GM12891 (cell line): ENCODE measurements at regions not wholly inside any gene's neighbourhood (a gene's known extent, or its start where the extent isn't known, plus 50 kb on each side); places are given as distances from the start of the nearest gene placed in this dataset.

Source experiments
- PAX5 ChIP-seq: IDR thresholded peaks from 2 replicates; pipeline ENCODE4 v1.6.1; 2011; ENCODE audit warnings: low read length, moderate library complexity, mild to moderate bottlenecking; ENCODE audit not compliant: insufficient read depth, severe bottlenecking
- POLR2A ChIP-seq: IDR thresholded peaks from 2 replicates; pipeline ENCODE4 v1.6.1; 2011; ENCODE audit warnings: low read depth, low read length, control low read depth
- POLR2AphosphoS5 ChIP-seq: IDR thresholded peaks from 2 replicates; pipeline ENCODE4 v1.6.1; 2011; ENCODE audit warnings: low read depth, low read length, control low read depth

DNA sequence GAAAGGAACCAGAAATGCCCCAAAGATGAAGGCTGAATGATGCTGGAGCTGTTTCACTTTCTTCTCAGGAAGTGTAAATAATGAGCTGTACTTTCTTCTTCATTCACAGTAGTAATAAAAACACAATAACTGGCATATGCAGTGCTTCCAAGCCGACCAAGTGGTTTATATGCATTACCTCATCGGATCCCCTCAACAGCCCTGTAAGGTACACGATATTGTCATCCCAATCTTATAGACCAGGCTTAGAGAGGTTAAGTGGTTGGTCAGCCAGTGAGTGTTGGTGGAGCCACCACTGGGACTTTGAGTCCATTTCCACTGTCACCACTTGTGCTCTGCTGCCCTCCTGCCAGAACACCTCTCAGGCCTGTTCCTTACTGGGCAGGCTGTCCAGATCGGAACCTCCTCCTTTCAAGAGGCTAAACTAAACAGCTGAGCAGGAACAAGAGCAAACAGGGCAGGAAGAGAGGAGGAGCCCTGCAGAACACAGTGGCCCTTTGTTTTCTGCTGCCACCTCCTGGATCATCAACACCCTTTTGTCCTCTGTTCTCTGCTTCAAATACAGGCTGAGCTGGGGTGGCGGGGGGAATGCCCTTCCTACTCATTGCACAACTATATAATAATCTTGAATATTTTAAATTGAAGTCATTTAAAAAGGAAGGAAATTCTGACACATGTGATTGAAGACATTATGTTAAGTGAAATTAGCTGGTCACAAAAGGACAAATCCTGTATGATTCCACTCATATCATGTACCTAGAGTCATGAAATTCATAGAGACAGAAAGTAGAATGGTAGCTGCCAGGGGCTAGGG lies 112.5 kb upstream of the ATP6AP2 start:
- TF ChIP-seq POLR2A (no peak), PAX5 (no peak), POLR2AphosphoS5 (no peak)
